GM18498 (cell line): ENCODE measurements at regions not wholly inside any gene's neighbourhood (a gene's known extent, or its start where the extent isn't known, plus 50 kb on each side); places are given as distances from the start of the nearest gene placed in this dataset.
"Not testable (repeated sequence)": the region's sequence is repeated elsewhere in the genome, so short reads cannot be mapped to it uniquely, and the experiment has no call there.

Experiments
- ATAC-seq: cut with Tn5 transposase; IDR thresholded peaks from one replicate; pipeline ENCODE4 v1.9.1; 2021; ENCODE audit warnings: mild to moderate bottlenecking, moderate library complexity; ENCODE audit not compliant: unreplicated experiment

GRCh38 chr5:176060472-176061268 lies 92.6 kb upstream of the THOC3 start:
- peak; percentile 78 for ATAC-seq

GRCh38 chr5:176061269-176061622 lies 93.1 kb upstream of the THOC3 start:
- not testable (repeated sequence) for ATAC-seq

- not testable (repeated sequence) for ATAC-seq
These were observed 93.5 kb upstream of the THOC3 start for GRCh38 chr5:176061660-176062059.

GRCh38 chr5:176066262-176066945 lies 98.3 kb upstream of the THOC3 start:
- not testable (repeated sequence) for ATAC-seq

- ATAC-seq = not testable (repeated sequence)
These were observed 99.0 kb upstream of the THOC3 start for GRCh38 chr5:176067162-176067561.

- ATAC-seq = not testable (repeated sequence)
These were observed 99.8 kb upstream of the THOC3 start for GRCh38 chr5:176067948-176068347.

- ATAC-seq = not testable (repeated sequence)
These were observed 106.0 kb upstream of the THOC3 start for GRCh38 chr5:176073996-176074571.

GRCh38 chr5:176083717-176084116 lies 115.6 kb upstream of the THOC3 start:
- ATAC-seq = not testable (repeated sequence)

- not testable (repeated sequence) for ATAC-seq
These were observed 135.0 kb upstream of the THOC3 start for GRCh38 chr5:176103083-176103482.

GRCh38 chr5:176112888-176113287 lies 125.3 kb upstream of the SIMC1 start:
- ATAC-seq = not testable (repeated sequence)

GRCh38 chr5:176113673-176114335 lies 124.4 kb upstream of the SIMC1 start:
- not testable (repeated sequence) for ATAC-seq

- ATAC-seq = not testable (repeated sequence)
These were observed 123.4 kb upstream of the SIMC1 start for GRCh38 chr5:176114825-176115224.

- ATAC-seq = not testable (repeated sequence)
These were observed 120.5 kb upstream of the SIMC1 start for GRCh38 chr5:176117699-176118238.

GRCh38 chr5:176122361-176122760 lies 115.9 kb upstream of the SIMC1 start:
- ATAC-seq = not testable (repeated sequence)

- ATAC-seq = not testable (repeated sequence)
These were observed 114.1 kb upstream of the SIMC1 start for GRCh38 chr5:176124120-176124519.

GRCh38 chr5:176131771-176132170 lies 106.5 kb upstream of the SIMC1 start:
- no peak for ATAC-seq

- no peak for ATAC-seq
These were observed 105.5 kb upstream of the SIMC1 start for GRCh38 chr5:176132471-176133288.

- ATAC-seq = no peak
These were observed 104.8 kb upstream of the SIMC1 start for GRCh38 chr5:176133289-176133870.

- no peak for ATAC-seq
These were observed 104.3 kb upstream of the SIMC1 start for GRCh38 chr5:176133877-176134276.
